ENCODE measurements at regions not wholly inside any gene's neighbourhood (a gene's known extent, or its start where the extent isn't known, plus 50 kb on each side); places are given as distances from the start of the nearest gene placed in this dataset.
"Not testable (repeated sequence)": the region's sequence is repeated elsewhere in the genome, so short reads cannot be mapped to it uniquely, and the experiment has no call there.

DNA sequence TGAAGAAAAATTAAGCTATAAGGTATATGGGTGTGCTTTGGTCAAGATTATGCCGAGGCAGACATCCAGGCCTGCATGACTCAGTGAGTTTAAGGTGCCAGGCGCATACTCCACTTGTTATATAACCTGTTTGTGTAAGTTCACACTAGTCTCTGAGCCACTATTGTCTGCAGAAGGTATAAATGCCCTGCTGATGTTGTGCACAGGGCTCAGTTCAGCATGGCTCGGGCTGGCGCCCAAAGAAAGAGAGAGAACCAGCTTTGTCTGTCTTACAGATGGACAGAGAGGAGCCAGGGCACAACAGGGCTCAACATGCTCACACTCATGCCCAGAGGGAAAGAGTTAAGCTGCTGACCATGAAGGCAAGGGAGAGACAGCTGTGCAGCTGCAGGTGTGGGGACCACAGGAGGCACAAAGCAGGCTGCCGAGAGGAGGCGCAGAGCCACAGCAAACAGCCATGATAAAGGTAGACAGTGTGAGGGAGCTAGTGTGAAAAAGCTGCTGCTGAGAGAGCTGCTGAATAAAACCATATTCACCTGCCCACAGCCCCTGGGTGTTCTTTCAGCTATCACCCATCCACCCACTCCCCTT lies 1587.6 kb upstream of the C9orf72 start:
- DNase-seq (ENCODE audit: low spot score) = no peak

- DNase-seq (ENCODE audit: low spot score) = no peak
These were observed 1600.9 kb upstream of the C9orf72 start for GRCh38 chr9:29174136-29174535.

GRCh38 chr9:29176231-29176630 lies 1603.0 kb upstream of the C9orf72 start:
- no peak for DNase-seq (ENCODE audit: low spot score)

GRCh38 chr9:29176786-29177185 lies 1603.5 kb upstream of the C9orf72 start:
- DNase-seq (ENCODE audit: low spot score) = no peak

- no peak for DNase-seq (ENCODE audit: low spot score)
These were observed 1610.7 kb upstream of the C9orf72 start for GRCh38 chr9:29183971-29184370.

GRCh38 chr9:29188771-29189170 lies 1615.5 kb upstream of the C9orf72 start:
- DNase-seq (ENCODE audit: low spot score) = not testable (repeated sequence)

DNA sequence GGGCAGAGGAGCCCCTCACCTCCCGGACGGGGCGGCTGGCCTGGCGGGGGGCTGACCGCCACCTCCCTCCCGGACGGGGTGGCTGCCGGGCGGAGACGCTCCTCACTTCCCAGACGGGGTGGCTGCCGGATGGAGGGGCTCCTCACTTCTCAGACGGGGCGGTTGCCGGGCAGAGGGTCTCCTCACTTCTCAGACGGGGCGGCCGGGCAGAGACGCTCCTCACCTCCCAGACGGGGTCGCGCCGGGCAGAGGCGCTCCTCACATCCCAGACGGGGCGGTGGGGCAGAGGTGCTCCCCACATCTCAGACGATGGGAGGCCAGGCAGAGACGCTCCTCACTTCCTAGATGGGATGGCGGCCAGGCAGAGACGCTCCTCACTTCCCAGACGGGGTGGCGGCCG lies 1615.9 kb upstream of the C9orf72 start:
- DNase-seq (ENCODE audit: low spot score) = not testable (repeated sequence)

- no peak for DNase-seq (ENCODE audit: low spot score)
These were observed 1625.6 kb upstream of the C9orf72 start for GRCh38 chr9:29198861-29199260.

GRCh38 chr9:29199975-29200374 lies 1626.7 kb upstream of the C9orf72 start:
- no peak for DNase-seq (ENCODE audit: low spot score)

- no peak for DNase-seq (ENCODE audit: low spot score)
These were observed 1627.4 kb upstream of the C9orf72 start for GRCh38 chr9:29200650-29201049.

- no peak for DNase-seq (ENCODE audit: low spot score)
These were observed 1630.1 kb upstream of the C9orf72 start for GRCh38 chr9:29203244-29203930.

DNA sequence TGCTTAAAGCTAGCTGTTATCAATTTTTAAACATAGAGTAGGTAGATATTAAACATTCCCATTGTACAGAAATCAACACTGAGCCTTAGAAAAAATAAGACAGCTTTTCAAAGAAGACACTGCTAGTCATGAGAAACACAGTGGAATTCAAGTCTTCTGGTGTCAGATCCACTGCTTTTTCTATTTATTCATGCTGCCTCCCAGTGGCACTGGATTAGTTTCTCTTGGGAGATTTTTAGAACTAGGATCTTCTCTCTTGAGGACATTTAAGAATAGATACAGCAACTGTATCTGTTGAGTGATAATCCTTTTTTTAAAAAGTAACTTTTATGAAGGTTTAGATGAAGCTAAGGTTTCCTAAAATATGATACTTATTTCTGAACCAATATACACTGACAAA lies 1635.4 kb upstream of the C9orf72 start:
- DNase-seq (ENCODE audit: low spot score) = no peak

- no peak for DNase-seq (ENCODE audit: low spot score)
These were observed 1636.5 kb upstream of the C9orf72 start for GRCh38 chr9:29209748-29210291.

- DNase-seq (ENCODE audit: low spot score) = no peak
These were observed 1637.8 kb upstream of the C9orf72 start for GRCh38 chr9:29211003-29211579.

DNA sequence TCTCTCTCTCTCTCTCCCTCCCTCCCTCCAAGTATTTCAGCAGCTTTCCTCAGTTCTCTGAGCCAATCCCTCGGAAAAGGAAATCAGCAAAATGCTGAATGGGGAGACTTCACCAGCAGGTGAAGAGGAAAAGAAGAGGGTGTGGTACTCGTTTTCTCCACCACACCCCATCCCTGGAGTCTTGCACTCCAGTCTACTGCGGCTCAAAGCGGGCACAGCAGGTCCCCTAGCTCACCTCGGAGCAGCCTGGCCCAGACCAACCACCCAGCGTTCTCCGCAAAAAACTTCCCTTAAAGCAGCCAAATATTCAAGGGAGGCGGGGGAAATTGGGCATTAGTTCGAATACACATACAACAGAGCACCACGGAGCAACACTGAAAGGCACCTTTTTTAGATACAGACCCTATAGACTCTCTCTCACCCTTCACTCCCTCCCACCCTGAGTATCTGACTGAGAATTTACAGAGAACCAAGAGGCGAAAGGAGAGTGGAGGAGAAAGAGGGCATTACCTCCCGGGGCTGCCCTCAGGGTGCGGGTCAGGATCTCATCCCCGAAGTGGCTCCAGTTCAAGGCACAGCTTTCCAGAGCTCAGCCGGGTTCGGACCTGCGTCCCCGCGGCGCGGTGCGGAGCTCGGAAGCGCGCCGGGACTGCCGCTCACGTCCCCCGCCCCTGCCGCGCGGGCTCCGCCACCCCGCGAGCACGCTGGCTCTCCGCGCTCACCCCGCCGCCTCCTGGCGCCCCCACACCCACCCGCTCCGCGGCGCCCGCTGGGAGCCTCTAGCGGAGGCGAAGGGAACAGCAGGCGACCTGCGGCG lies 1638.5 kb upstream of the C9orf72 start:
- DNase-seq (ENCODE audit: low spot score) = peak; percentile 78

DNA sequence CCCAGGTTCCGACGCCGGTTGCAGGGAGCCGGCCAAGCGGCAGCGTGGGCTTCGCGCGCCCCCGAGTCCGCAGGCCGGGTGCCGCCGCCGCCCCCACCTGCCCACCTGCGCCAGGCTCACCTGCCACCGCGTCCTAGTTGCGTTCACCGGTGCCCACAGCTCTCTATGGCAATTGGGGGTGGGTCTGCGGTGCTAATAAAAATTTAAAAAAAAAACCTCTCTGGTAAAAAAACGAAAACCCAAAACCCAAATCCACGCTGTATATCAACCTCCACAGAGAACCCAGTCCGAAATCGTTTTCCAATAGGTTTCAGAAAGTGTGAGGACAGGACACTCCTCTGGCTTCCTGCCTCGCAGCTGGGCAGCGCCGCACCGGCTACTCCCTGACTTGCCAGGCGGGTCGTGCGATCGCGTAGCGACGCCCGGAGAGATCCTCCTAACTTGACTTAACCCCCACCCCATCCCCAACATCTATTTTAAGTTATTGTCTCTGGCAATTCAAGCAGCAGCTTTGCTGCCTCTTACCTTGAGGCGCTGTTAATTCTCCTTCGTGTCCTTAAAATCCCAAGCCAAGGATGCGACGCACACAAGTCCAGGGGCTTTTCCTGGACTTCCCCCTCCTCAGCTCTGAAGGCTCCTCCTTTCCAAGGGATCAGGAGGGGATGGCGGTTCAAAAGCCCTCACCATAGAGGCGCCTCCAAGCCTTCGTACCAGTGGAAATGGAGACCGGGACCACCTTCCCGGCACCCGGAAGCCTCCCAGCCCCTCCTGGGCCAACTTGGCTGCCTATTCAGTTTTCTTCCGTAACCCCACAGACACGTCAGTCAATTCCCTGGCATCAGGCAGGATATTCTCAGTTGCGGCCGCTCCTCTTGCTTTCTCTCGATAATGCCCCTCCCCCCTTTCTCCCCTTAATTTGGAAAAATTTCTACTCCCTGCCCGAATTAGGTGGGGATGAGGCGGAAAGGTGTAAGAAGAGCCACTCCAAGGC lies 1639.4 kb upstream of the C9orf72 start:
- peak; percentile 14 for DNase-seq (ENCODE audit: low spot score)

DNA sequence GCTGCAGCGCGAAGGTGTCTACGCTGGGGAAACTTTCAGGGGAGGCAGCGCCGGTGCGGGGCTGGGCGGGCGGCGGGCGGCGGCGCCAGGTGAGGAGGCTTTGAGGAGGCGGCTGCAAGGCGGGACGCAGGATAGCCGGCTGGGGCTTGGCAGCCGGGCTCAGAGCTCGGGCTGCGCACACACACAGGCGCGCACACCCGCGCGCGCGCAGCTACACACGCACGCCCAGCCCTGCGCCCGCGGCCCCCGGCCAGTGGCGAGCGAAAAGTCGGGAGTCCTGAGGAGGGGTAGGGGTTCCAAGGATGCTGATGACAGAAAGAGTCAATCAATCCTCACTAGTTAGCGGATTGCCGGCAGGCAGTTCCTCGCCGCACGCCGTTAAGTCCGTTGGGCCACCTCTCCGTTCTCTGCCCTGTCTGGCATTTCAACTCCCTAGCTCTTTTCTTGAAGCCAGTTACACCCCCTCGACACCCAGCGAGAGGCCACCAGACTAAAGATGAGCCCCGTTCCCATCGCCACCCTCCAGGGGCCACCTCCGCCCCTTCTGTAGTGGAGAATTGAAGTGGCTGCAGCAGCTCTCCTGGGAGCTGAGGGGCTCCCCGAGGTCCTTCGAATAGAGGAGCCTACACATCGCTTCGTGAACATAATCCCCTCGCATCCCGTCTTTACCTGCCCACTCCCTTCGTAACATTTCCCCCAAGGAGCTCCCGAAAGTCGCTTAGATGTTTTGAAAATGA lies 1640.3 kb upstream of the C9orf72 start, which contains the start of gene LINGO2:
TSS of gene LINGO2 (minus strand) at position 185 of the 737 bp plus-strand sequence.
- peak; percentile 9 for DNase-seq (ENCODE audit: low spot score)

DNA sequence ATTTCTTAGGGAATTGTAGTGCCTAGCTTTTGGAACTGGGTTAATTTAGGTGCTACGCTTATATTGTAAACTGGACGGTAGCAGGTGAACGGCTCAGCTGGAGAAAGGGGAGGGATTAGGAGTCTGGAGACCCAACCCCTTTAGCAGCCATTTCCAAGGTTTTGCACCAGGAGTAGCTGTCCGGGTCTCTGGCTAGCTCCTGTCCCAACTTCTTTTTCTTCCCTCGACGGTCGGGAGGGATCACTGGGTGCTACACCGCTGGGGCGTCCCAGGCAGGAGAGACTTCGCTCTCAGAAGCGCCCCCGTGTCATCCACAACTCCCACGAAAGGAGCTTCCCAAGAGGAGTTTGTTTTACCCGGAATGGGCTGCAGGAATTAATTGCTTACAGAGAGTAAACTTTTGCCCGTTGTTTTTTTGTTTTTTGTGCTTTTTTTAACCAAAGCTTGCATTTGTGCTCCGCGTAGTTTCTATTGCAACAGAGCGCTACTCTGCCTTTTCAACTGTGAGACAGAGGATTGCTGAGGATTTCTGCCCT lies 1640.9 kb upstream of the C9orf72 start:
- DNase-seq (ENCODE audit: low spot score) = peak; percentile 6

GRCh38 chr9:29214690-29215253 lies 1641.5 kb upstream of the C9orf72 start:
- DNase-seq (ENCODE audit: low spot score) = peak; percentile 6

- no peak for DNase-seq (ENCODE audit: low spot score)
These were observed 1644.7 kb upstream of the C9orf72 start for GRCh38 chr9:29217966-29218365.

All from AG20443 (cell line).